OCI-LY1 (cell line): ENCODE measurements at regions not wholly inside any gene's neighbourhood (a gene's known extent, or its start where the extent isn't known, plus 50 kb on each side); places are given as distances from the start of the nearest gene placed in this dataset.

ENCODE experiments used
- H2AFZ ChIP-seq: fragments of 200-600 bp; sonication (generic), shearing (Covaris generic); 2 replicates; pipeline ENCODE4 v1.6.0; 2014; ENCODE audit warnings: antibody characterized with exemption, mild to moderate bottlenecking, low read length
- H3F3A ChIP-seq: fragments of 200-600 bp; sonication (generic), shearing (Covaris generic); 2 replicates; pipeline ENCODE4 v1.6.0; 2014; ENCODE audit warnings: mild to moderate bottlenecking, antibody characterized with exemption, low read length, moderate library complexity; ENCODE audit not compliant: insufficient read depth
- H3K27ac ChIP-seq: fragments of 200-600 bp; sonication (generic); 2 replicates; pipeline ENCODE4 v1.5.1; 2014; ENCODE audit warnings: low read length, mixed run types, mild to moderate bottlenecking, low read depth; ENCODE audit not compliant: poor library complexity, severe bottlenecking
- H3K27me3 ChIP-seq: fragments of 200-600 bp; sonication (generic); 2 replicates; pipeline ENCODE4 v1.6.0; 2014; ENCODE audit warnings: antibody characterized with exemption, mild to moderate bottlenecking, low read length, moderate library complexity; ENCODE audit not compliant: insufficient read depth
- H3K36me3 ChIP-seq: fragments of 200-600 bp; sonication (generic); 2 replicates; pipeline ENCODE4 v1.6.1; 2014; ENCODE audit warnings: mild to moderate bottlenecking, antibody characterized with exemption, low read length, moderate library complexity, mixed read lengths; ENCODE audit not compliant: insufficient read depth
- H3K4me1 ChIP-seq: fragments of 200-600 bp; sonication (generic); 2 replicates; pipeline ENCODE4 v1.5.1; 2014; ENCODE audit warnings: mild to moderate bottlenecking, low read length, moderate library complexity; ENCODE audit not compliant: insufficient read depth, severe bottlenecking
- H3K4me2 ChIP-seq: fragments of 200-600 bp; sonication (generic), shearing (Covaris generic); 2 replicates; pipeline ENCODE4 v1.6.1; 2014; ENCODE audit warnings: low read length
- H3K4me3 ChIP-seq: fragments of 200-600 bp; sonication (generic); 2 replicates; pipeline ENCODE4 v1.5.1; 2014; ENCODE audit warnings: low read length, low read depth, mild to moderate bottlenecking, mixed read lengths; ENCODE audit not compliant: poor library complexity, severe bottlenecking
- H3K79me2 ChIP-seq: fragments of 200-600 bp; shearing (Covaris generic); 2 replicates; pipeline ENCODE4 v1.6.1; 2016; ENCODE audit warnings: mixed run types, low read length, mixed read lengths; ENCODE audit not compliant: insufficient read depth
- H3K9ac ChIP-seq: fragments of 200-600 bp; sonication (generic), shearing (Covaris generic); 2 replicates; pipeline ENCODE4 v1.6.1; 2014; ENCODE audit warnings: mild to moderate bottlenecking, low read length, mixed read lengths
- H3K9me2 ChIP-seq: fragments of 200-600 bp; sonication (generic), shearing (Covaris generic); 2 replicates; pipeline ENCODE4 v1.6.1; 2014; ENCODE audit warnings: low read depth, mild to moderate bottlenecking, low read length, mixed read lengths
- H3K9me3 ChIP-seq: fragments of 200-600 bp; shearing (Covaris generic); 2 replicates; pipeline ENCODE4 v1.6.1; 2014; ENCODE audit warnings: low read length, mixed read lengths
- H4K20me1 ChIP-seq: fragments of 200-600 bp; sonication (generic), shearing (Covaris generic); 2 replicates; pipeline ENCODE4 v1.6.0; 2016; ENCODE audit warnings: mild to moderate bottlenecking, low read length; ENCODE audit not compliant: insufficient read depth
- EZH2 ChIP-seq: fragments of 200-600 bp; sonication (generic), shearing (Covaris generic); IDR thresholded peaks from 2 replicates; pipeline ENCODE4 v1.8.0; 2017; ENCODE audit warnings: borderline replicate concordance, mixed run types, mild to moderate bottlenecking, antibody characterized with exemption, low read length, moderate library complexity, mixed read lengths
- TF ChIP-seq, protein P1 (sequence below): fragments of 200-600 bp; sonication (generic), shearing (Covaris generic); IDR thresholded peaks from 2 replicates; pipeline ENCODE4 v1.5.1; 2017; ENCODE audit warnings: mild to moderate bottlenecking, antibody characterized with exemption, low read length, moderate library complexity, mixed read lengths

DNA sequence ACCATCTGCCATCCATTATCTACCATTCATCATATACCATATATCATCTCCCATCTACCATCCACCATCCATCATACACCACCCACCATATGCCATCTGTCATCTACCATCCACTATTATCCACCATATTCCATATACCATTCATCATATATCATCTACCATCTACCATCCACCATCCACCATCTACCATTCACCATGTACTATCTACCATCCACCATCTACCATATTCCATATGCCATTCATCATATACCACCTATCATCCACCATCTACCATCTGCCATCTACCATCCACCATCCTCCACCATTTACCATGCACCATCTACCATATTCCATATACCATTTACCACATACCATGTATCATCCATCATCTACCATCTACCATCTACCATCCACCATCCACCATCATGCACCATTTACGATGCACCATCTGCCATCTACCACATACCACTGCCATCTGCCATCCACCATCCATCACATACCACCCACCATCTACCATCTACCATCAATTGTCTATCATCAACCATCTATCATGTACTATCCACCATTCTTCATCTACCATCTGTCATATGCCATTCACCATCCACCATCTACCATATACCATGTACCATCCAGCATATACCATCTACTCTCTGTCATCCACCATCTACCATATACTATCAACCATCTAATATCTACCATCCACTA, 50.6 kb upstream of the RAB4A start:
- H3K27ac ChIP-seq: no peak overlapping the region

DNA sequence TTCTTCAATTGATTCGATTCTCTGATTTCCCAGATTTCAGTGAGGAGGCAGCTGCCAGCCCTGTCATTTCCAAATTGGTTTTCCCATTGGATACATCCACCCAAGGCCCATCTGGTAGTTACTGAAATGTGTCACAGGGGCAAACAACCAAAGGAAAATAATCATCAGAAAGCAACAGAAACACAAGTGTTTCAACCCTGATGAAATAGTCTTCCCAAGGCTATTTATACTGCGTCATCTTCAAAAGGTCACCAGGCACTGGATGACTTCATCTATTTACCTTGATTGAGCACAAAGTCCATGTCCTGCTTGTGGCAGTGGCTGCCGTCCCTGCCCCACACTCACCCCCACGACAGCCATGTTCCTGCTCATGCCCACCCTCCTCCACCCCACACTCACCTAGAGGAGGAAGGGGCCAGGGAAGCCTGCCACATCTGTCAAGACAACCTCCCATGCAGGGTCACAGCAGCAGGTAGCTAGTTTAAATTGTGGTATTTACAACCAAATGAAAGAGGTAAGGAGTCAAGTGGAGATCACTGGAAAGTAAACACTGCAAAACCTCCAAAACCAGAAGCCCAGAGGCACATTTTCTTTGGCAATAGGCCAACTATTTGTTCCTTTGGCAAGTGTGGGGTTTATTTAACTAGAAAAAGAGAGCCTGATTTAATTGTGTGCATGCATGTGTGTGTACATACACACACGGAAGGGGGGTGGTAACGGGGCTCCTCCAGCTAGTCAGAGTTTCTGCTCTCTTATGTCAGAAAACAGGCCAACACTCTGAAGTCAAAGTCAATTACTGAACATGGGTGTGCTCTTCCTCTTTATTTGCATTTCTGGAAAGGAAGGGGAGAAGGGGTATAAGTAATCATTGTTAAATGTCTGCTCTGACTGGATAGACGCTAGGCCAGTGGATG, 49.5 kb upstream of the RAB4A start:
- H3K4me3 ChIP-seq: no peak overlapping the region
- H3K36me3 ChIP-seq: no peaks in the 10 kb centered on the region
- no peaks in the 10 kb centered on the region for H3K79me2 ChIP-seq
- no peak overlapping the region for H3K27ac ChIP-seq
- H3K4me1 ChIP-seq: no peaks in the 10 kb centered on the region
- no peaks in the 10 kb centered on the region; the same call in 1 of the 2 replicates for H3K27me3 ChIP-seq
- no peaks in the 10 kb centered on the region for H4K20me1 ChIP-seq
- no peak overlapping the region for H3K4me2 ChIP-seq
- H3K9ac ChIP-seq: no peak overlapping the region
- H3K9me3 ChIP-seq: no peaks in the 10 kb centered on the region
- TF ChIP-seq EZH2: no peak
- TF ChIP-seq, protein P1, sequence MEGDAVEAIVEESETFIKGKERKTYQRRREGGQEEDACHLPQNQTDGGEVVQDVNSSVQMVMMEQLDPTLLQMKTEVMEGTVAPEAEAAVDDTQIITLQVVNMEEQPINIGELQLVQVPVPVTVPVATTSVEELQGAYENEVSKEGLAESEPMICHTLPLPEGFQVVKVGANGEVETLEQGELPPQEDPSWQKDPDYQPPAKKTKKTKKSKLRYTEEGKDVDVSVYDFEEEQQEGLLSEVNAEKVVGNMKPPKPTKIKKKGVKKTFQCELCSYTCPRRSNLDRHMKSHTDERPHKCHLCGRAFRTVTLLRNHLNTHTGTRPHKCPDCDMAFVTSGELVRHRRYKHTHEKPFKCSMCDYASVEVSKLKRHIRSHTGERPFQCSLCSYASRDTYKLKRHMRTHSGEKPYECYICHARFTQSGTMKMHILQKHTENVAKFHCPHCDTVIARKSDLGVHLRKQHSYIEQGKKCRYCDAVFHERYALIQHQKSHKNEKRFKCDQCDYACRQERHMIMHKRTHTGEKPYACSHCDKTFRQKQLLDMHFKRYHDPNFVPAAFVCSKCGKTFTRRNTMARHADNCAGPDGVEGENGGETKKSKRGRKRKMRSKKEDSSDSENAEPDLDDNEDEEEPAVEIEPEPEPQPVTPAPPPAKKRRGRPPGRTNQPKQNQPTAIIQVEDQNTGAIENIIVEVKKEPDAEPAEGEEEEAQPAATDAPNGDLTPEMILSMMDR: no peak
- no peak overlapping the region for H2AFZ ChIP-seq
- H3K9me2 ChIP-seq: no peaks in the 10 kb centered on the region
- H3F3A ChIP-seq: no peaks in the 10 kb centered on the region

More for the DNA sequence above, 50.6 kb upstream of the RAB4A start:
- H2AFZ ChIP-seq: no peak overlapping the region
- no peak overlapping the region for H3K4me3 ChIP-seq
- TF ChIP-seq, protein P1: no peak
- TF ChIP-seq EZH2: no peak
- no peak overlapping the region for H3K4me2 ChIP-seq
- no peaks in the 10 kb centered on the region for H3F3A ChIP-seq
- H3K9me3 ChIP-seq: no peaks in the 10 kb centered on the region
- H3K4me1 ChIP-seq: no peaks in the 10 kb centered on the region
- H3K27me3 ChIP-seq: no peaks in the 10 kb centered on the region; the same call in 1 of the 2 replicates
- H4K20me1 ChIP-seq: no peaks in the 10 kb centered on the region
- no peaks in the 10 kb centered on the region for H3K9me2 ChIP-seq
- H3K36me3 ChIP-seq: no peaks in the 10 kb centered on the region
- H3K9ac ChIP-seq: no peak overlapping the region
- no peaks in the 10 kb centered on the region for H3K79me2 ChIP-seq
